WTC11 (cell line): ENCODE measurements at regions not wholly inside any gene's neighbourhood (a gene's known extent, or its start where the extent isn't known, plus 50 kb on each side); places are given as distances from the start of the nearest gene placed in this dataset.

Experiments
- ATAC-seq: fragments of 200-7000 bp; cut with Tn5 transposase; 2 replicates; pipeline ENCODE4 v1.10.0; 2021; ENCODE audit warnings: mild to moderate bottlenecking, moderate library complexity
- CTCF ChIA-PET: fragments of 300-600 bp; sonication (Branson Sonifier 250); formaldehyde crosslinking; loops from one replicate; lab custom pipeline; 2021; ENCODE audit warnings: antibody characterized with exemption; lab: Charles Lee
- POLR2A ChIA-PET: fragments of 350-600 bp; sonication (Branson Sonifier 250); formaldehyde crosslinking; loops from one replicate; lab custom pipeline; 2021; ENCODE audit warnings: antibody characterized with exemption; lab: Charles Lee
- DNase-seq: peaks from one replicate; pipeline ENCODE4 v3.0.0; 2021; ENCODE audit warnings: low spot score
- H3K27ac Mint-ChIP-seq: 2 replicates; pipeline ENCODE4 v1.8.0; 2021; ENCODE audit warnings: mixed read lengths
- H3K27me3 Mint-ChIP-seq: 2 replicates; pipeline ENCODE4 v1.8.0; 2021; ENCODE audit warnings: low read depth, mild to moderate bottlenecking, moderate library complexity, mixed read lengths
- H3K36me3 Mint-ChIP-seq: 2 replicates; pipeline ENCODE4 v1.8.0; 2021; ENCODE audit warnings: mixed read lengths
- H3K4me1 Mint-ChIP-seq: 2 replicates; pipeline ENCODE4 v1.8.0; 2022; ENCODE audit warnings: mixed read lengths
- H3K4me3 Mint-ChIP-seq: 2 replicates; pipeline ENCODE4 v1.8.0; 2021; ENCODE audit warnings: mild to moderate bottlenecking, moderate library complexity, mixed read lengths
- H3K9me3 Mint-ChIP-seq: 2 replicates; pipeline ENCODE4 v1.8.0; 2021; ENCODE audit warnings: mixed read lengths
- CREB1 ChIP-seq: sonication (generic); formaldehyde crosslinking; IDR thresholded peaks from 2 replicates; pipeline ENCODE4 v1.8.0; 2023; ENCODE audit warnings: mild to moderate bottlenecking, missing genetic modification reagents
- CREM ChIP-seq: sonication (generic); formaldehyde crosslinking; IDR thresholded peaks from 2 replicates; pipeline ENCODE4 v1.8.1; 2022; ENCODE audit warnings: mild to moderate bottlenecking, missing genetic modification reagents, moderate library complexity
- ESRRA ChIP-seq: sonication (generic); formaldehyde crosslinking; IDR thresholded peaks from 2 replicates; pipeline ENCODE4 v1.8.1; 2022; ENCODE audit warnings: mild to moderate bottlenecking, missing genetic modification reagents, borderline replicate concordance
- ETV6 ChIP-seq: sonication (generic); formaldehyde crosslinking; IDR thresholded peaks from 2 replicates; pipeline ENCODE4 v1.8.1; 2022; ENCODE audit warnings: mild to moderate bottlenecking, missing genetic modification reagents
- IRF2 ChIP-seq: sonication (generic); formaldehyde crosslinking; IDR thresholded peaks from 2 replicates; pipeline ENCODE4 v1.8.0; 2022; ENCODE audit warnings: low read depth, missing genetic modification reagents, borderline replicate concordance
- MYBL2 ChIP-seq: sonication (generic); formaldehyde crosslinking; IDR thresholded peaks from 2 replicates; pipeline ENCODE4 v1.8.1; 2023; ENCODE audit warnings: mild to moderate bottlenecking, moderate library complexity, missing genetic modification reagents
- NFYB ChIP-seq: sonication (generic); formaldehyde crosslinking; conservative IDR thresholded peaks from 2 replicates; pipeline ENCODE4 v1.8.0; 2022; ENCODE audit warnings: low read depth, missing genetic modification reagents
- PRRX2 ChIP-seq: fragments of 250-450 bp; sonication (Bioruptor Pico); IDR thresholded peaks from 2 replicates; pipeline ENCODE4 v1.8.0; 2021; ENCODE audit warnings: mild to moderate bottlenecking
- SMAD3 ChIP-seq: sonication (generic); formaldehyde crosslinking; IDR thresholded peaks from 2 replicates; pipeline ENCODE4 v1.8.0; 2022; ENCODE audit warnings: missing genetic modification reagents, mild to moderate bottlenecking, borderline replicate concordance
- SP1 ChIP-seq: sonication (generic); formaldehyde crosslinking; conservative IDR thresholded peaks from 2 replicates; pipeline ENCODE4 v1.8.1; 2022; ENCODE audit warnings: missing genetic modification reagents
- TEAD1 ChIP-seq: sonication (generic); formaldehyde crosslinking; IDR thresholded peaks from 2 replicates; pipeline ENCODE4 v1.8.0; 2022; ENCODE audit warnings: mild to moderate bottlenecking, missing genetic modification reagents
- TEAD4 ChIP-seq: sonication (generic); formaldehyde crosslinking; IDR thresholded peaks from 2 replicates; pipeline ENCODE4 v1.8.0; 2022; ENCODE audit warnings: mild to moderate bottlenecking, missing genetic modification reagents
- TP53 ChIP-seq: sonication (generic); formaldehyde crosslinking; IDR thresholded peaks from 2 replicates; pipeline ENCODE4 v1.8.1; 2023; ENCODE audit warnings: mild to moderate bottlenecking, missing genetic modification reagents
- ZNF396 ChIP-seq: fragments of 250-450 bp; sonication (Bioruptor Pico); IDR thresholded peaks from 2 replicates; pipeline ENCODE4 v1.8.0; 2021; ENCODE audit warnings: mild to moderate bottlenecking, moderate library complexity, borderline replicate concordance
- ZNF423 ChIP-seq: fragments of 250-450 bp; sonication (Bioruptor Pico); IDR thresholded peaks from 2 replicates; pipeline ENCODE4 v2.1.2; 2022; ENCODE audit warnings: mild to moderate bottlenecking, moderate library complexity
- ZNF671 ChIP-seq: fragments of 250-450 bp; sonication (Bioruptor Pico); IDR thresholded peaks from 2 replicates; pipeline ENCODE4 v1.8.0; 2021; ENCODE audit warnings: mild to moderate bottlenecking
- TF ChIP-seq, protein P1 (sequence below): fragments of 250-450 bp; sonication (Bioruptor Pico); IDR thresholded peaks from 2 replicates; pipeline ENCODE4 v1.9.0; 2021; ENCODE audit warnings: mild to moderate bottlenecking, borderline replicate concordance
- TF ChIP-seq, protein P2 (sequence below): sonication (generic); formaldehyde crosslinking; IDR thresholded peaks from 2 replicates; pipeline ENCODE4 v1.8.1; 2023; ENCODE audit warnings: mild to moderate bottlenecking, missing genetic modification reagents, borderline replicate concordance
- TF ChIP-seq, protein P3 (sequence below): sonication (generic); formaldehyde crosslinking; IDR thresholded peaks from 2 replicates; pipeline ENCODE4 v1.8.1; 2023; ENCODE audit warnings: mild to moderate bottlenecking, missing genetic modification reagents, moderate library complexity
- TF ChIP-seq, protein P4 (sequence below): sonication (generic); formaldehyde crosslinking; IDR thresholded peaks from 2 replicates; pipeline ENCODE4 v1.8.0; 2022; ENCODE audit warnings: mild to moderate bottlenecking, missing genetic modification reagents
- TF ChIP-seq, protein P5 (sequence below): sonication (generic); formaldehyde crosslinking; IDR thresholded peaks from 2 replicates; pipeline ENCODE4 v1.8.0; 2023; ENCODE audit warnings: missing genetic modification reagents
- TF ChIP-seq, protein P6 (sequence below): fragments of 250-450 bp; sonication (Bioruptor Pico); IDR thresholded peaks from 2 replicates; pipeline ENCODE4 v1.9.0; 2021; ENCODE audit warnings: mild to moderate bottlenecking

DNA sequence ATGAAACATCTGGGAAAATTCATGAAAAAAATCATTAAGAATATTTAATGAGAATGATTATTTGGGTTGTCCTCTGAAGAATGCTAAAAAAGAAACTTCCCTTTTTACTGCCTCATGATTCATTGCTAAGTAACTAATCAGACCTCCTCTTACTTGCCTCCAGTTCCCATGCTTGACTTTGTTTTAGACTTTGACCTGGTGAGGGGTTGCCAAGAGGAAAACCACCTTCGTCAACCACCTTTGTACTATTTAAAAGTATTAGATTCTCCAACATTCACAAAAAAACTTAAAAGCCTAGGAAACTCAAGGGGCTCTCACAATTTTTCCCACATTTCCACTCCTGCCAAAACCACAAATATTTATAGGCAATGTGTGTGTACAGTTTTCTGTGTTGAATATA lies 115.2 kb upstream of the ST8SIA4 start (continued):
- TF ChIP-seq, protein P1, sequence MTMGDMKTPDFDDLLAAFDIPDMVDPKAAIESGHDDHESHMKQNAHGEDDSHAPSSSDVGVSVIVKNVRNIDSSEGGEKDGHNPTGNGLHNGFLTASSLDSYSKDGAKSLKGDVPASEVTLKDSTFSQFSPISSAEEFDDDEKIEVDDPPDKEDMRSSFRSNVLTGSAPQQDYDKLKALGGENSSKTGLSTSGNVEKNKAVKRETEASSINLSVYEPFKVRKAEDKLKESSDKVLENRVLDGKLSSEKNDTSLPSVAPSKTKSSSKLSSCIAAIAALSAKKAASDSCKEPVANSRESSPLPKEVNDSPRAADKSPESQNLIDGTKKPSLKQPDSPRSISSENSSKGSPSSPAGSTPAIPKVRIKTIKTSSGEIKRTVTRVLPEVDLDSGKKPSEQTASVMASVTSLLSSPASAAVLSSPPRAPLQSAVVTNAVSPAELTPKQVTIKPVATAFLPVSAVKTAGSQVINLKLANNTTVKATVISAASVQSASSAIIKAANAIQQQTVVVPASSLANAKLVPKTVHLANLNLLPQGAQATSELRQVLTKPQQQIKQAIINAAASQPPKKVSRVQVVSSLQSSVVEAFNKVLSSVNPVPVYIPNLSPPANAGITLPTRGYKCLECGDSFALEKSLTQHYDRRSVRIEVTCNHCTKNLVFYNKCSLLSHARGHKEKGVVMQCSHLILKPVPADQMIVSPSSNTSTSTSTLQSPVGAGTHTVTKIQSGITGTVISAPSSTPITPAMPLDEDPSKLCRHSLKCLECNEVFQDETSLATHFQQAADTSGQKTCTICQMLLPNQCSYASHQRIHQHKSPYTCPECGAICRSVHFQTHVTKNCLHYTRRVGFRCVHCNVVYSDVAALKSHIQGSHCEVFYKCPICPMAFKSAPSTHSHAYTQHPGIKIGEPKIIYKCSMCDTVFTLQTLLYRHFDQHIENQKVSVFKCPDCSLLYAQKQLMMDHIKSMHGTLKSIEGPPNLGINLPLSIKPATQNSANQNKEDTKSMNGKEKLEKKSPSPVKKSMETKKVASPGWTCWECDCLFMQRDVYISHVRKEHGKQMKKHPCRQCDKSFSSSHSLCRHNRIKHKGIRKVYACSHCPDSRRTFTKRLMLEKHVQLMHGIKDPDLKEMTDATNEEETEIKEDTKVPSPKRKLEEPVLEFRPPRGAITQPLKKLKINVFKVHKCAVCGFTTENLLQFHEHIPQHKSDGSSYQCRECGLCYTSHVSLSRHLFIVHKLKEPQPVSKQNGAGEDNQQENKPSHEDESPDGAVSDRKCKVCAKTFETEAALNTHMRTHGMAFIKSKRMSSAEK (CRISPR knock-in tag), result no peak
- TF ChIP-seq MYBL2 (CRISPR knock-in tag) (no peak), IRF2 (CRISPR knock-in tag) (no peak), ETV6 (CRISPR knock-in tag) (no peak), TEAD4 (CRISPR knock-in tag) (no peak), SP1 (CRISPR knock-in tag) (no peak), ESRRA (CRISPR knock-in tag) (no peak), ZNF671 (CRISPR knock-in tag) (no peak)
- TF ChIP-seq, protein P2, sequence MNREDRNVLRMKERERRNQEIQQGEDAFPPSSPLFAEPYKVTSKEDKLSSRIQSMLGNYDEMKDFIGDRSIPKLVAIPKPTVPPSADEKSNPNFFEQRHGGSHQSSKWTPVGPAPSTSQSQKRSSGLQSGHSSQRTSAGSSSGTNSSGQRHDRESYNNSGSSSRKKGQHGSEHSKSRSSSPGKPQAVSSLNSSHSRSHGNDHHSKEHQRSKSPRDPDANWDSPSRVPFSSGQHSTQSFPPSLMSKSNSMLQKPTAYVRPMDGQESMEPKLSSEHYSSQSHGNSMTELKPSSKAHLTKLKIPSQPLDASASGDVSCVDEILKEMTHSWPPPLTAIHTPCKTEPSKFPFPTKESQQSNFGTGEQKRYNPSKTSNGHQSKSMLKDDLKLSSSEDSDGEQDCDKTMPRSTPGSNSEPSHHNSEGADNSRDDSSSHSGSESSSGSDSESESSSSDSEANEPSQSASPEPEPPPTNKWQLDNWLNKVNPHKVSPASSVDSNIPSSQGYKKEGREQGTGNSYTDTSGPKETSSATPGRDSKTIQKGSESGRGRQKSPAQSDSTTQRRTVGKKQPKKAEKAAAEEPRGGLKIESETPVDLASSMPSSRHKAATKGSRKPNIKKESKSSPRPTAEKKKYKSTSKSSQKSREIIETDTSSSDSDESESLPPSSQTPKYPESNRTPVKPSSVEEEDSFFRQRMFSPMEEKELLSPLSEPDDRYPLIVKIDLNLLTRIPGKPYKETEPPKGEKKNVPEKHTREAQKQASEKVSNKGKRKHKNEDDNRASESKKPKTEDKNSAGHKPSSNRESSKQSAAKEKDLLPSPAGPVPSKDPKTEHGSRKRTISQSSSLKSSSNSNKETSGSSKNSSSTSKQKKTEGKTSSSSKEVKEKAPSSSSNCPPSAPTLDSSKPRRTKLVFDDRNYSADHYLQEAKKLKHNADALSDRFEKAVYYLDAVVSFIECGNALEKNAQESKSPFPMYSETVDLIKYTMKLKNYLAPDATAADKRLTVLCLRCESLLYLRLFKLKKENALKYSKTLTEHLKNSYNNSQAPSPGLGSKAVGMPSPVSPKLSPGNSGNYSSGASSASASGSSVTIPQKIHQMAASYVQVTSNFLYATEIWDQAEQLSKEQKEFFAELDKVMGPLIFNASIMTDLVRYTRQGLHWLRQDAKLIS (CRISPR knock-in tag), result no peak
- TF ChIP-seq, protein P3, sequence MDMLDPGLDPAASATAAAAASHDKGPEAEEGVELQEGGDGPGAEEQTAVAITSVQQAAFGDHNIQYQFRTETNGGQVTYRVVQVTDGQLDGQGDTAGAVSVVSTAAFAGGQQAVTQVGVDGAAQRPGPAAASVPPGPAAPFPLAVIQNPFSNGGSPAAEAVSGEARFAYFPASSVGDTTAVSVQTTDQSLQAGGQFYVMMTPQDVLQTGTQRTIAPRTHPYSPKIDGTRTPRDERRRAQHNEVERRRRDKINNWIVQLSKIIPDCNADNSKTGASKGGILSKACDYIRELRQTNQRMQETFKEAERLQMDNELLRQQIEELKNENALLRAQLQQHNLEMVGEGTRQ (CRISPR knock-in tag), result no peak
- TF ChIP-seq, protein P4, sequence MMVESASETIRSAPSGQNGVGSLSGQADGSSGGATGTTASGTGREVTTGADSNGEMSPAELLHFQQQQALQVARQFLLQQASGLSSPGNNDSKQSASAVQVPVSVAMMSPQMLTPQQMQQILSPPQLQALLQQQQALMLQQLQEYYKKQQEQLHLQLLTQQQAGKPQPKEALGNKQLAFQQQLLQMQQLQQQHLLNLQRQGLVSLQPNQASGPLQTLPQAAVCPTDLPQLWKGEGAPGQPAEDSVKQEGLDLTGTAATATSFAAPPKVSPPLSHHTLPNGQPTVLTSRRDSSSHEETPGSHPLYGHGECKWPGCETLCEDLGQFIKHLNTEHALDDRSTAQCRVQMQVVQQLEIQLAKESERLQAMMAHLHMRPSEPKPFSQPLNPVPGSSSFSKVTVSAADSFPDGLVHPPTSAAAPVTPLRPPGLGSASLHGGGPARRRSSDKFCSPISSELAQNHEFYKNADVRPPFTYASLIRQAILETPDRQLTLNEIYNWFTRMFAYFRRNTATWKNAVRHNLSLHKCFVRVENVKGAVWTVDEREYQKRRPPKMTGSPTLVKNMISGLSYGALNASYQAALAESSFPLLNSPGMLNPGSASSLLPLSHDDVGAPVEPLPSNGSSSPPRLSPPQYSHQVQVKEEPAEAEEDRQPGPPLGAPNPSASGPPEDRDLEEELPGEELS (CRISPR knock-in tag), result no peak

DNA sequence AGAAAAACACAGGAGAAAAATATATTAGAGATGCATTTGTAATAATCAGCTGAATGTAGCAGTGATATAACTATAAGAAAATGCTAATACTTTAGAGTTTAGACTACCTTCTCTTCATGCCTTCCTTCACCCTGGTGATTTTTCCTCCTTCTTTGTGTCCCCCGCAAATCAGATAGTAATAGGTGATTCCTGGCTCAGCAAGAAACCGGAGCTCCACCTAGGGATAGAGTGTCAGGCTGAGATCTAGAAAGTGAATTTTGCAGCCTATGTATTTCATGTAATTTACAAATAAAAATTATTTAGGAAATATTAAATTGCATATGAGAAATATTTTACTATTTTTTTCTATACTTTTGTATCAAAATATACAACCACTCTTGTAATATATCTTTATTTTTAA lies 109.8 kb upstream of the ST8SIA4 start:
- no peak overlapping the region for H3K27ac Mint-ChIP-seq
- POLR2A ChIA-PET, result no interaction called here
- H3K9me3 Mint-ChIP-seq, result no peaks in the 10 kb centered on the region
- no peaks in the 10 kb centered on the region for H3K36me3 Mint-ChIP-seq
- no peak for DNase-seq
- ATAC-seq, result peak; percentile 61
- CTCF ChIA-PET, result interaction anchor here (1.0 kb wide), 1 partner anchor 111 kb away, joined by 5 read pairs; the partner anchor contains the start of gene ST8SIA4
- H3K27me3 Mint-ChIP-seq, result no peaks in the 10 kb centered on the region; the same call in 1 of the 2 replicates
- no peak overlapping the region for H3K4me3 Mint-ChIP-seq
- H3K4me1 Mint-ChIP-seq, result peaks cover 12% of the 10 kb centered on the region
- no peak for TF ChIP-seq TP53
- no peak for TF ChIP-seq CREM (CRISPR knock-in tag)
- TF ChIP-seq, protein P3 (CRISPR knock-in tag), result no peak
- no peak for TF ChIP-seq TEAD1 (CRISPR knock-in tag)
- TF ChIP-seq, protein P4 (CRISPR knock-in tag), result no peak
- TF ChIP-seq, protein P5, sequence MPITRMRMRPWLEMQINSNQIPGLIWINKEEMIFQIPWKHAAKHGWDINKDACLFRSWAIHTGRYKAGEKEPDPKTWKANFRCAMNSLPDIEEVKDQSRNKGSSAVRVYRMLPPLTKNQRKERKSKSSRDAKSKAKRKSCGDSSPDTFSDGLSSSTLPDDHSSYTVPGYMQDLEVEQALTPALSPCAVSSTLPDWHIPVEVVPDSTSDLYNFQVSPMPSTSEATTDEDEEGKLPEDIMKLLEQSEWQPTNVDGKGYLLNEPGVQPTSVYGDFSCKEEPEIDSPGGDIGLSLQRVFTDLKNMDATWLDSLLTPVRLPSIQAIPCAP (CRISPR knock-in tag), result no peak
- no peak for TF ChIP-seq ZNF423 (CRISPR knock-in tag)
- TF ChIP-seq CREB1, result no peak
- TF ChIP-seq PRRX2 (CRISPR knock-in tag), result no peak
- TF ChIP-seq, protein P6, sequence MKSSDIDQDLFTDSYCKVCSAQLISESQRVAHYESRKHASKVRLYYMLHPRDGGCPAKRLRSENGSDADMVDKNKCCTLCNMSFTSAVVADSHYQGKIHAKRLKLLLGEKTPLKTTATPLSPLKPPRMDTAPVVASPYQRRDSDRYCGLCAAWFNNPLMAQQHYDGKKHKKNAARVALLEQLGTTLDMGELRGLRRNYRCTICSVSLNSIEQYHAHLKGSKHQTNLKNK (CRISPR knock-in tag), result no peak
- no peak for TF ChIP-seq NFYB (CRISPR knock-in tag)
- no peak for TF ChIP-seq SP1 (CRISPR knock-in tag)
- TF ChIP-seq ZNF396, result no peak
- TF ChIP-seq SMAD3 (CRISPR knock-in tag), result no peak
